DOHH2 (cell line): ENCODE measurements at regions not wholly inside any gene's neighbourhood (a gene's known extent, or its start where the extent isn't known, plus 50 kb on each side); places are given as distances from the start of the nearest gene placed in this dataset.

Experiments
- H3F3A ChIP-seq: fragments of 200-600 bp; sonication (generic), shearing (Covaris generic); 2 replicates; pipeline ENCODE4 v1.6.0; 2016; ENCODE audit warnings: antibody characterized with exemption, mild to moderate bottlenecking; ENCODE audit not compliant: control insufficient read depth, insufficient read depth
- H3K27ac ChIP-seq: fragments of 200-600 bp; sonication (generic); 2 replicates; pipeline ENCODE4 v1.5.1; 2014; ENCODE audit warnings: low read depth, mild to moderate bottlenecking, low read length, moderate library complexity
- H3K27me3 ChIP-seq: fragments of 200-600 bp; sonication (generic); 2 replicates; pipeline ENCODE4 v1.6.1; 2014; ENCODE audit warnings: mild to moderate bottlenecking, low read length, mixed read lengths; ENCODE audit not compliant: control insufficient read depth
- H3K36me3 ChIP-seq: fragments of 200-600 bp; sonication (generic); 2 replicates; pipeline ENCODE4 v1.6.1; 2014; ENCODE audit warnings: mild to moderate bottlenecking, low read length, moderate library complexity, mixed read lengths; ENCODE audit not compliant: control insufficient read depth
- H3K4me1 ChIP-seq: fragments of 200-600 bp; sonication (generic); 2 replicates; pipeline ENCODE4 v1.6.1; 2014; ENCODE audit warnings: mild to moderate bottlenecking, low read length, mixed read lengths; ENCODE audit not compliant: control insufficient read depth
- H3K4me2 ChIP-seq: fragments of 200-600 bp; sonication (generic); 2 replicates; pipeline ENCODE4 v1.6.0; 2014; ENCODE audit warnings: mild to moderate bottlenecking, low read length, moderate library complexity
- H3K4me3 ChIP-seq: fragments of 200-600 bp; sonication (generic); 2 replicates; pipeline ENCODE4 v1.5.1; 2014; ENCODE audit warnings: mild to moderate bottlenecking, low read length, mixed read lengths
- H3K79me2 ChIP-seq: fragments of 200-600 bp; sonication (generic); 2 replicates; pipeline ENCODE4 v1.6.1; 2014; ENCODE audit warnings: mild to moderate bottlenecking, low read length, mixed read lengths; ENCODE audit not compliant: control insufficient read depth
- H3K9me2 ChIP-seq: fragments of 200-600 bp; sonication (generic); replicated peaks from 2 replicates; pipeline ENCODE4 v1.6.1; 2014; ENCODE audit warnings: mild to moderate bottlenecking, low read length, mixed read lengths; ENCODE audit not compliant: control insufficient read depth
- H3K9me3 ChIP-seq: fragments of 200-600 bp; sonication (generic); 2 replicates; pipeline ENCODE4 v1.6.1; 2014; ENCODE audit warnings: antibody characterized with exemption, low read length, mixed read lengths; ENCODE audit not compliant: control insufficient read depth, insufficient read depth
- H4K20me1 ChIP-seq: fragments of 200-600 bp; sonication (generic); 2 replicates; pipeline ENCODE4 v1.6.0; 2014; ENCODE audit warnings: low read depth, mild to moderate bottlenecking, antibody characterized with exemption, low read length, moderate library complexity; ENCODE audit not compliant: control insufficient read depth, insufficient read depth
- CTCF ChIP-seq: fragments of 200-600 bp; sonication (generic); IDR thresholded peaks from one replicate; pipeline ENCODE4 v1.5.1; 2014; ENCODE audit warnings: antibody characterized with exemption, mild to moderate bottlenecking, low read depth, low read length; ENCODE audit not compliant: poor library complexity, severe bottlenecking
- EZH2phosphoT487 ChIP-seq: fragments of 200-600 bp; sonication (generic); IDR thresholded peaks from 2 replicates; pipeline ENCODE4 v1.6.1; 2017; ENCODE audit warnings: borderline replicate concordance, mild to moderate bottlenecking, antibody characterized with exemption, low read length, moderate library complexity, mixed read lengths

GRCh38 chr10:84683980-84684740 is 355.8 kb downstream of the CCSER2 start:
- no peak overlapping the region for H3K27ac ChIP-seq
- no peaks in the 10 kb centered on the region for H3F3A ChIP-seq
- H3K27me3 ChIP-seq: no peaks in the 10 kb centered on the region; the same call in 1 of the 2 replicates
- H3K9me3 ChIP-seq: no peaks in the 10 kb centered on the region
- no peaks in the 10 kb centered on the region for H4K20me1 ChIP-seq
- no peaks in the 10 kb centered on the region for H3K4me1 ChIP-seq
- no peaks in the 10 kb centered on the region for H3K36me3 ChIP-seq
- no peak overlapping the region for H3K4me2 ChIP-seq
- TF ChIP-seq CTCF: no peak
- TF ChIP-seq EZH2phosphoT487: no peak
- H3K4me3 ChIP-seq: no peak overlapping the region
- no peaks in the 10 kb centered on the region for H3K9me2 ChIP-seq
- no peaks in the 10 kb centered on the region for H3K79me2 ChIP-seq

- no peaks in the 10 kb centered on the region for H4K20me1 ChIP-seq
- H3K79me2 ChIP-seq: no peaks in the 10 kb centered on the region
- no peaks in the 10 kb centered on the region for H3K9me2 ChIP-seq
- peaks cover 4% of the 10 kb centered on the region; the same call in 1 of the 2 replicates for H3K27me3 ChIP-seq
- no peak overlapping the region for H3K4me2 ChIP-seq
- no peak overlapping the region for H3K4me3 ChIP-seq
- H3F3A ChIP-seq: no peaks in the 10 kb centered on the region
- TF ChIP-seq CTCF (no peak), EZH2phosphoT487 (no peak)
- no peaks in the 10 kb centered on the region for H3K4me1 ChIP-seq
- H3K36me3 ChIP-seq: no peaks in the 10 kb centered on the region
- no peaks in the 10 kb centered on the region for H3K9me3 ChIP-seq
- H3K27ac ChIP-seq: no peak overlapping the region
These were observed 356.8 kb downstream of the CCSER2 start for GRCh38 chr10:84685047-84685660.

GRCh38 chr10:84693006-84693405 is 364.6 kb downstream of the CCSER2 start:
- H3K9me2 ChIP-seq: no peaks in the 10 kb centered on the region
- H3K79me2 ChIP-seq: no peaks in the 10 kb centered on the region
- H3F3A ChIP-seq: no peaks in the 10 kb centered on the region
- H3K36me3 ChIP-seq: no peaks in the 10 kb centered on the region
- H4K20me1 ChIP-seq: no peaks in the 10 kb centered on the region
- H3K4me3 ChIP-seq: no peak overlapping the region
- TF ChIP-seq EZH2phosphoT487: no peak
- TF ChIP-seq CTCF: no peak
- H3K4me1 ChIP-seq: no peaks in the 10 kb centered on the region
- no peak overlapping the region for H3K27ac ChIP-seq
- no peak overlapping the region for H3K4me2 ChIP-seq
- peaks cover 5% of the 10 kb centered on the region; the same call in 1 of the 2 replicates for H3K27me3 ChIP-seq
- no peaks in the 10 kb centered on the region for H3K9me3 ChIP-seq
